ENCODE measurements at regions not wholly inside any gene's neighbourhood (a gene's known extent, or its start where the extent isn't known, plus 50 kb on each side); places are given as distances from the start of the nearest gene placed in this dataset.

DNA sequence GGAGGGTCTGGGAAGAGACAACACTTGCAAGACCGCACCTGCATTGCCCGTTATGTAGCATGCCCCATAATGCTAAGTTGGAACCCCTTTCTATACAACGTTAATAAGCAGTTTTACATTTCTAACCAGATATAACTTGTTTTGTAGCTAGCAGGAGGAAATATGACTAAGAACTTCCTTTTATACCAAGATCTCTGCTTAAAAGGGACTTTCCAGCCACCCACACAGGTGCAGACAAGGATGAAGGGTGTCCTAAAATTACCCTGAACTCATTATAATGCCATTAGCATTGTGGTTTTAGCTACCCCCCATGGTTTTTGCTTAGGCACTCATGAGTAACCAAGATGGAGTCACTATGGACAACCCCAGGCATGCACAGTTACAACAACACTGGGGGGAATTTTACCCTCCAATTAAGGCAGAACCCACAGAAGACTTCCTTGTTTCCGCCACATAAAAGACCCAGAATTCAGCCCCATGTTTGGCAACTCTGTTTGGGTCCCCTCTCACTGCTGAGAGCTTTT lies 362.8 kb downstream of the CBLN2 start:
- TF ChIP-seq, protein P1, sequence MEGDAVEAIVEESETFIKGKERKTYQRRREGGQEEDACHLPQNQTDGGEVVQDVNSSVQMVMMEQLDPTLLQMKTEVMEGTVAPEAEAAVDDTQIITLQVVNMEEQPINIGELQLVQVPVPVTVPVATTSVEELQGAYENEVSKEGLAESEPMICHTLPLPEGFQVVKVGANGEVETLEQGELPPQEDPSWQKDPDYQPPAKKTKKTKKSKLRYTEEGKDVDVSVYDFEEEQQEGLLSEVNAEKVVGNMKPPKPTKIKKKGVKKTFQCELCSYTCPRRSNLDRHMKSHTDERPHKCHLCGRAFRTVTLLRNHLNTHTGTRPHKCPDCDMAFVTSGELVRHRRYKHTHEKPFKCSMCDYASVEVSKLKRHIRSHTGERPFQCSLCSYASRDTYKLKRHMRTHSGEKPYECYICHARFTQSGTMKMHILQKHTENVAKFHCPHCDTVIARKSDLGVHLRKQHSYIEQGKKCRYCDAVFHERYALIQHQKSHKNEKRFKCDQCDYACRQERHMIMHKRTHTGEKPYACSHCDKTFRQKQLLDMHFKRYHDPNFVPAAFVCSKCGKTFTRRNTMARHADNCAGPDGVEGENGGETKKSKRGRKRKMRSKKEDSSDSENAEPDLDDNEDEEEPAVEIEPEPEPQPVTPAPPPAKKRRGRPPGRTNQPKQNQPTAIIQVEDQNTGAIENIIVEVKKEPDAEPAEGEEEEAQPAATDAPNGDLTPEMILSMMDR (IDR thresholded peaks at IDR 0.05) = no peak
- no peak for TF ChIP-seq EZH2 (IDR thresholded peaks at IDR 0.05)
